Bronchial epithelial cell (primary cell): ENCODE measurements at regions not wholly inside any gene's neighbourhood (a gene's known extent, or its start where the extent isn't known, plus 50 kb on each side); places are given as distances from the start of the nearest gene placed in this dataset.

Experiments
- DNase-seq: peaks from one replicate; pipeline ENCODE4 v3.0.0-alpha.2; 2010; ENCODE audit warnings: low read depth
- FAIRE-seq: peaks from 2 replicates; lab custom pipeline; 2011; peaks lifted over from hg19 to GRCh38; lab: Jason Lieb, UNC
- H3K27me3 ChIP-seq: 2 replicates; pipeline ENCODE4 v1.5.1; 2011; ENCODE audit warnings: low read length; ENCODE audit not compliant: control insufficient read depth, insufficient read depth
- H3K36me3 ChIP-seq: 2 replicates; pipeline ENCODE4 v1.5.1; 2011; ENCODE audit warnings: low read length; ENCODE audit not compliant: control insufficient read depth, insufficient read depth
- H3K4me3 ChIP-seq: 2 replicates; pipeline ENCODE4 v1.5.1; 2011; ENCODE audit warnings: mild to moderate bottlenecking, low read depth, low read length, control low read depth
- CTCF ChIP-seq: IDR thresholded peaks from 2 replicates; pipeline ENCODE4 v1.5.1; 2011; ENCODE audit warnings: mild to moderate bottlenecking, moderate library complexity, low read length, control low read depth, inconsistent platforms; ENCODE audit not compliant: insufficient read depth, severe bottlenecking

- Histone ChIP-seq H3K36me3 (no peaks in the 10 kb centered on the region), H3K27me3 (no peaks in the 10 kb centered on the region), H3K4me3 (no peak overlapping the region)
- DNase-seq (no peak), FAIRE-seq (no peak)
- TF ChIP-seq CTCF = no peak
Observed at GRCh38 chr7:145327646-145328045, 491.8 kb upstream of the TPK1 start.

- DNase-seq (no peak), FAIRE-seq (peak; percentile 47)
- Histone ChIP-seq H3K36me3 (no peaks in the 10 kb centered on the region), H3K27me3 (no peaks in the 10 kb centered on the region), H3K4me3 (no peak overlapping the region)
- no peak for TF ChIP-seq CTCF
Observed at GRCh38 chr7:145324081-145324480, 488.2 kb upstream of the TPK1 start.

GRCh38 chr7:145313551-145313950 is 477.7 kb upstream of the TPK1 start:
- no peak for TF ChIP-seq CTCF
- DNase-seq = no peak
- Histone ChIP-seq H3K27me3 (no peaks in the 10 kb centered on the region), H3K36me3 (no peaks in the 10 kb centered on the region), H3K4me3 (no peak overlapping the region)
- no peak for FAIRE-seq

- DNase-seq (no peak), FAIRE-seq (no peak)
- no peak for TF ChIP-seq CTCF
- no peak overlapping the region for H3K4me3 ChIP-seq
- no peaks in the 10 kb centered on the region for H3K27me3 ChIP-seq
- no peaks in the 10 kb centered on the region for H3K36me3 ChIP-seq
Observed at GRCh38 chr7:145293754-145294153, 457.9 kb upstream of the TPK1 start.

- DNase-seq (no peak), FAIRE-seq (no peak)
- no peak for TF ChIP-seq CTCF
Observed at GRCh38 chr7:145293228-145293701, 457.4 kb upstream of the TPK1 start.

GRCh38 chr7:145289384-145289783 is 453.5 kb upstream of the TPK1 start:
- no peak for TF ChIP-seq CTCF
- Histone ChIP-seq H3K4me3 (no peak overlapping the region), H3K36me3 (no peaks in the 10 kb centered on the region), H3K27me3 (no peaks in the 10 kb centered on the region)
- DNase-seq (no peak), FAIRE-seq (no peak)

More at GRCh38 chr7:145293228-145293701, 457.4 kb upstream of the TPK1 start:
- Histone ChIP-seq H3K4me3 (no peak overlapping the region), H3K36me3 (no peaks in the 10 kb centered on the region), H3K27me3 (no peaks in the 10 kb centered on the region)
